ENCODE measurements at regions not wholly inside any gene's neighbourhood (a gene's known extent, or its start where the extent isn't known, plus 50 kb on each side); places are given as distances from the start of the nearest gene placed in this dataset.

DNA sequence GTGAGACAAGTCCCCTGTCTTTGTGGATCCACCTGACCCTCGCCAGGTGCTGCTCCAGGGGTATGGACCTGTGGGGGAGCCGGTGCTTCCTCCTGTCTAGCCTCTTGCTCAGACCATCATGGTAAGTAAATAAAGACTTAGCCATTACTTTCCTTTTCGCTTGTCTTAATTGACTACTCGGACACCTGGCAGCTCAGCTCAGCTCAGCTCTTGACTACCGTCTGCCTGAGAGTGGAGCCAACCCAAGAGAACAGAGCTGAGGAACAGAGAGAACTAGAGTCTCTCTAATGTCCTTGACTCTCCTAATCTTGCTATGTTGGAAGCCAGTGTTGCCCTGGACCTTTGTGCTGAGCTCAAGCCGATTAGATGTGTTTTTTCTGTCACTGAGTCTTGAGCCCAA, 170.3 kb upstream of the CXCR4 start (continued):
- TF ChIP-seq FOXO4 (CRISPR knock-in tag; IDR thresholded peaks at IDR 0.05) (no peak), TBL1XR1 (IDR thresholded peaks at IDR 0.05; ENCODE audit: low read length in 2 of 2) (no peak), CCAR2 (IDR thresholded peaks at IDR 0.05; ENCODE audit: low read depth, low read length) (no peak)

GRCh38 chr2:136286423-136286822, 168.5 kb upstream of the CXCR4 start:
- H3K9me1 ChIP-seq (ENCODE audit: control insufficient read depth, insufficient read depth, low read length), result no peaks in the 10 kb centered on the region
- no peak overlapping the region for H3K4me2 ChIP-seq (ENCODE audit: insufficient read depth, low read length)
- no peak overlapping the region for H3K4me3 ChIP-seq
- no peak for TF ChIP-seq HDGF (IDR thresholded peaks at IDR 0.05)
- no peak for TF ChIP-seq TBL1XR1 (IDR thresholded peaks at IDR 0.05; ENCODE audit: low read length in 2 of 2)
- no peak for TF ChIP-seq CTBP1 (IDR thresholded peaks at IDR 0.05; ENCODE audit: borderline replicate concordance)
- no peaks in the 10 kb centered on the region for H3K36me3 ChIP-seq (ENCODE audit: control insufficient read depth, insufficient read depth, low read length)
- ATAC-seq (no peak), DNase-seq (ENCODE audit: extremely low read depth in 1 of 4, low spot score in 3 of 4) (no peak), FAIRE-seq (no peak)
- H2AFZ ChIP-seq (ENCODE audit: low read depth, low read length), result no peak overlapping the region
- BruUV-seq (replicated peaks), result no TSS peak
- H3K4me1 ChIP-seq (replicated peaks in 1 of 2; ENCODE audit: control insufficient read depth in 2 of 2, insufficient read depth in 2 of 2, low read length in 2 of 2), result no peaks in the 10 kb centered on the region
- H3K9me3 ChIP-seq (replicated peaks; ENCODE audit: control insufficient read depth, insufficient read depth, low read depth, low read length), result no peaks in the 10 kb centered on the region
- no peak overlapping the region for H3K9ac ChIP-seq (ENCODE audit: insufficient read depth in 1 of 2, low read depth in 2 of 2, low read length in 2 of 2)
- in situ Hi-C loops (cut with MboI), result no loop called here
- no peaks in the 10 kb centered on the region for H3K79me2 ChIP-seq (ENCODE audit: control insufficient read depth, insufficient read depth, low read length)
- WGBS (ENCODE audit: insufficient coverage, low coverage, missing lambda C conversion rate), result 0% methylated on average over 3 of the region's 3 CpGs
- ChIA-PET CTCF (ENCODE audit: low intra/inter-chr PET ratio) (no interaction called here), POLR2A (interaction anchor here (0.8 kb wide), 1 partner anchor 10 kb away, joined by 3 read pairs; no protein-coding TSS in a partner anchor)
- no peak overlapping the region for H3K27ac ChIP-seq (ENCODE audit: extremely low read depth, low read depth, low read length)
- H4K20me1 ChIP-seq (replicated peaks; ENCODE audit: control insufficient read depth, insufficient read depth, low read length), result no peaks in the 10 kb centered on the region; the same call in 1 of the 2 replicates
- H3K27me3 ChIP-seq (ENCODE audit: control insufficient read depth in 2 of 2, insufficient read depth in 2 of 2, low read length in 2 of 2), result peaks cover 2 to 16% of the 10 kb centered on the region in 2 experiments; a peak in 3 of 5 replicates
- intact Hi-C loops (cut with micrococcal nuclease), result no loop called here
